Stimulated activated CD4-positive, alpha-beta T cell treated with anti-CD3 and anti-CD28 coated beads, Interleukin-1b, Interleukin-23, amount 100 ng/mL, for 4 hours (primary cell): ENCODE measurements at regions not wholly inside any gene's neighbourhood (a gene's known extent, or its start where the extent isn't known, plus 50 kb on each side); places are given as distances from the start of the nearest gene placed in this dataset.

Experiments
- DNase-seq, 2 donors: peaks; one replicate each; pipeline ENCODE4 v3.0.0-alpha.2; 2020; ENCODE audit warnings: low read depth in 2 of 2

DNA sequence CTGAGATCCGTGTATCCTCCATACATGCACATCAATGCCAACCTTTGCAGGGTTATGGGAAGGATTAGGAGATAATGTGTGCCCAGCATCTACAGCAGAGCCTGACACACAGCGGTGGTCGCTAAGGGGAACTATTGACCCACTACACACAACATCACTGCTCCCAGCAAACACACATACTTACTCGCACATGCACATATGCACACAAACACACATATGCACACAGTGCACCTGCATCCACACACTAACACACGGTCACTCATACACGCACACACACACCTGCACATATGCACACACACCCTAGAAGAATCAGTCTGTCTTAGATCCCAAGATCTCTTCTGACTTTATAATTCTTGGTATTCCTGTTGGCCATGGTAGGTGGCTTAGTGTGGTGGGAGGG lies 118.3 kb downstream of the GYPC start:
- no peak for DNase-seq

DNA sequence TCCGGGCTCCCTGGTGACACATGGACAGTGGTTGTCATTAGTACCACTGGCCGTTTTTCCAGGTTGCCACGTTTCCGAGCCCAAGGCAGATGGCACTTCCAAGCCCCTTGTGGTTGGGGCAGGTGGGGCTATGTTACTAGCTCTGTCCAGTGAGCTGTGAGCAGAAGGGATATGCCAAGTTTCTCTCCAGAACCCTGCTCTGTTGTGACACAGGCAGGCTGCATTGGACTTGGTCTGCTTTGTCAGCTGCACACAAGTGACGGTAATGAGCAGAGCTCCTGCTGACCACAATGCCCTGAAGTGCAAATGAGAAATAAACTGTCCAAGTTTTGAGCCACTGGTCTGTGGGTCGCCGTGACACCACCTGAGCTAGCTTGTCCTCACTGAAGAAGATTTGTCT lies 118.8 kb downstream of the GYPC start:
- DNase-seq: no peak

DNA sequence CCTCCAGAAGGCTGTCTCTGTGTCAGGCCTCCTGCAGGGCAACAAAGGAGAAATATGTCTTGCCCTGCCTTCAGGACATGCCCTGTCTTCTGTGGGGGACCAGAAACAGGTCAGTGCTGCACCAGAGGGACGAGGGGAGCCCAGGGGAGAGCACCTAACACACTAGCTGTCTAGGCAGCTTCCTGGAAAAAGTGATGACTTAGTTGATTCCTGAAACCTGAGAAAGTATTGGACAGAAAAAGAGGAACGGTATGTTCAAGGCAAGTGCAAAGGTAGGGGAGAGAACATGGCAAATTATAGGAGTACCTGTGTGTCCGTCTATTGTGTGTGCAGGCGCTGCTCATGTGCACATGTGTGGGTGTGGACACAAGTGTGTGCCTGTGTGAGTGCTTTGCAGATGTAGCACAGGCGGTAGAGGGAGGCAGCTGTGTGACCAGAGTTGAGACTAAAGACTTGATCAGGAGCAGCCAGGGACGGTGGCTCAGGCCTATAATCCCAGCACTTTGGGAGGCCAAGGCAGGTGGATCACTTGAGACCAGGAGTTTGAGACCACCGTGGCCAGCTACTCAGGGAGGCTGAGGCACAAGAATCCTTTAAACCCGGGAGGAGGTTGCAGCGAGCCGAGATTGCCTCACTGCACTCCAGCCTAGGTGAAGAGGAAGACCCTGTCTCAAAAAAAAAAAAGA lies 119.5 kb downstream of the GYPC start:
- DNase-seq: no peak

DNA sequence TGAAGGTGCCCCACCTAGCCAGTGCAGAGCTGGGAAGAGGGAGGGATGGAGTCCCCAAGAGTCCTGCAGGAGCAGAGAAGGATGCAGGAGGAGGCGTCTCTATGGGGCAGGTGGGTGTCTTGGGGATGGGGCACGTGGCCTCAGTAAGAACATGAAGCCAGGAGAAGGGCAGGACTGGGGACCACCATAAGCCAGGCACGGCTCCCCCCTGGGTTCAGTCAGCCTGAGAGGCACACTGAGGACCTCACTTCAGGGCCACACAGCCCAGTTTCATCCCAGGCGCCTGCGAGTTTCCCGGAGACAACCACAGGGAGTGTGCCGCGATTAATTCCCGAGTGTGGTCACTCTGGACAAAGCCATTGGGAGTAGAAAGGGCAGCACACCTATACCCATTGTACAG lies 120.3 kb downstream of the GYPC start:
- DNase-seq: no peak

DNA sequence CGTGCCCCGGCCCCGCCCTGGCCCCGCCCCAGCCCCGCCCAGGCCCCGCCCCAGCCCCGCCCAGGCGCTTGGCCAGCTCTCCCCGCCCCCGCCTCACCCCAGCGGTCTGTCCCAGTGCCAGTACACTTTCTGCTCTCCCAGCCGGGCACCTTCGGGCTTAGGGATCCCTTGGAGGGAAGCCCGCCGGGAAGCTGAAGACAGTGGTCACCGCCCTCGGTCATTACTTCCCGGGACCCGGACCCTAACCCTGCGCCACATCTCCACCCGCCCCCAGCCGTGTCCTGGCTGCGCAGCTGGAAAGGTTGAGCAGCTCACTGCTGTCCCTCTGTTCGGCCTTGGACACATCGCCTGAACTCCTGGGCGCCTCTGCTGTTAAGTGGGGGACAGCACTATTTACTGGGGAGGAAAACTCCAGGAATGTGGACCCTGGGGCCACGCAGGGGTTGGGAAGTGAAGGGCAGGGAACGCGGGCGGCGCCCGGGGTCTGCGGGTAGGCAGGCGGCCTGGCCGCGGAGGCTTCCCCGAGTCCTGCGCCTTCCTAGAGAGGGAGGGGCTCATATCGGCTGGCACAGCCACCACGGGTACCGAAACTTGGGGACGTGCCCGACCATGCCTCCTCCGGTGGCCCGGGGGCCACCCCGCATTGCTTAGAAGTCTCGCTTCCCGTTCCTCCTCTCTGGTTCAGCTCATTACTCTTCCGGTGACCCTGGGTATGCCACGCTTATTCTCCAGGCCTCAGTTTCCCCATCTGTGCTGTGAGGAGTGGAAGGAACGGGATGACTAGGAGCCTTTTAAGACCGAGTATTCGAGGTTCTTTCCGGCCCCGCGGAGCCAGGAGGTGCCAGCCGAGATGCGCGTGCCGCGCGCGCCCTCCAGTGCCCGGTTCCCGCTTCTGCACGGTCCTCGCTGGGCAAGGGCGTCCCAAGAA lies 121.0 kb downstream of the GYPC start:
- peak; percentile 75 to 76 for DNase-seq

DNA sequence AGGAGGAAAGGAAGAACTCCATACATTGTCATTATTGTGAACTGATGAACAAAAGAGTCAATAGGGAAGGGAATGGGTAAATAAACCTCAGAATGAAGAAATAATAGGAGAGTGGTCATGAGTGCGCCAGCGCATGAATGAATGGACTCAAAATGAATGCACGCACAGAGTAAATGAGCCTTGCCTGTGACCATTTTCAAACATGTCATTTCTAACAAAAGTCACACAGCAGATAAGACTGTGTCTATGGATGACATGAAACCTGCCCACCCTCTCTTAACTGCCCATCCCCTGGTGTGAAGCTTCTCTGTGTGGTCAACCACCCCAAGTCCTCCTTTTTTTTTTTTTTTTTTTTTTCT lies 121.1 kb upstream of the TEX51 start:
- DNase-seq: no peak

DNA sequence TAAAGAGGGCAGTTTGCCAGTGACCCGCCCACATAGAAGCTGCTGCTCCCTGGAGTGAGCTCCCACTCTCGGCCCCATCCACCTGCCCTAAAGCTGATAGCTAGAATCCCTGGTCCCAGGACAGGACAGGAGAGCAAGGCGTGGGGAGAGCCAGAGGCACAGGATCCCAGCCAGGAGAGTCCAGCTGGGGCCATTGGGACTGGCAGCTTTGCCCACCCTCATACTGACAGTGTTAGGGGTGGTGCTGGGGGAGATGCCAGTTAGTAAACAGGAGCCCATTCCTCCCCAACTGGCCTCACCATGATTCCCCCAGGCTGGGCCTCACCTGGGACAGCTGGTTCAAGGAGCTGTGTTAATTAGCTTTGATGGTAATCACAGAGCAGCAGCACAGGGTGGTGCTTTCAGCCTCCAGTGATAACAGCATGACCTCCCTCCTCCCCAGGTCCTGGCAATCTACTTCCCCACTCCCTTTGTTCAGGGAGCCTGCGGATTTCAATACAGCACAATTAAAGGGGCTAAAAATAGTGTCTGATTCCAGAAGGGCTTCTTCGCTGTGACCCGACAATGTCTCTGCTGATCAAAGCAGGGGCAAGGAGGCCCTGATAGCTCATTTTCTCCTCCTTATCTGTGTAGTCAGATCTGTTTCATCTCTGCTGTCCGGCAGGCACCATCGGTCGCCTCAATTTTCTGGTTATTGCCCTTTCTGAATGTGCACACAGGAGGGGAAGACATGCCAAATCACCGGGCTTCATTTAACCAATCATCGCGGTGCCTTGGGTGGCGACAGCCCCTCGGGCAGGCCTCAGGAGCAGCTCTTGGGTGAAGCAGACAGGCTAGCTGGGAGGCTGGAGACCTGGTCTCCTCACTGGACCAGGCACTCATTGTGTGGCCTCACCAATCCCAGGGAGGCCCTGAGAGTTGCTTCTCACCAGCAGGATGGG lies 119.9 kb upstream of the TEX51 start:
- DNase-seq: no peak

DNA sequence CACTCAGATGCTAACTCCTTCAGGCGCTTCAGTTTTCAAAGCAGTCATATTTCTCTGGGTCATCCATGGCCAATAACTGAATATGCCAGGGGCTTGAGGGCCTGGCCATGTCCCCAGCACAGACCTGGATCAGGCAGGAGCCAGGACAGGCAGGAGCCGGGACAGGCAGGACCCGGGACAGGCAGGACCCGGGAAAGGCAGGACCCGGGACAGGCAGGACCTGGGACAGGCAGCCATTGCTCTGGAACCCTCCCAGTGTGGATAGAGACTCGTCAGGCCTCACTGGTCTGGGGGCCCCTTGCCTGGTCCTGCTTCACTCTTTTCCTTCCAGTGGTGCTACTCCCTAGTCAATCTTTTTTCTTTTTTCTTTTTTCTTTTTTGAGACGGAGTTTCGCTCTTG lies 117.5 kb upstream of the TEX51 start:
- no peak for DNase-seq

DNA sequence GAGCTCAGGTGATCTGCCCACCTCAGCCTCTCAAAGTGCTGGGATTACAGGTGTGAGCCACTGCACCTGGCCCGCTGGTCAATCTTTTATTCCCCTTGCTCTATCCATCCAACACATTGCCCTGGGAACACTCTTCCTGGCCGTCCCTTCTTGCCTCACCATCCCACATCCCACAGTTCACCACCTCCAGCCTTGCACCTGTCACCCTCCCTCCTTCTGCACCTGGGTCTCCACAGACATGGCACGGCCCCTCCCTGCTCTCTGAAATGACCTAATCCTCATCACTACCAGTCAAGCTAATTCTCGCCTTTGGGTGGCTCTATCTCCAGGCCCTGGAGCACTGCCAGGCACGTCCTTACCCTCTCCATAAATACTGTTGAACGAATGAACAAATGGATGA lies 116.9 kb upstream of the TEX51 start:
- DNase-seq: no peak

DNA sequence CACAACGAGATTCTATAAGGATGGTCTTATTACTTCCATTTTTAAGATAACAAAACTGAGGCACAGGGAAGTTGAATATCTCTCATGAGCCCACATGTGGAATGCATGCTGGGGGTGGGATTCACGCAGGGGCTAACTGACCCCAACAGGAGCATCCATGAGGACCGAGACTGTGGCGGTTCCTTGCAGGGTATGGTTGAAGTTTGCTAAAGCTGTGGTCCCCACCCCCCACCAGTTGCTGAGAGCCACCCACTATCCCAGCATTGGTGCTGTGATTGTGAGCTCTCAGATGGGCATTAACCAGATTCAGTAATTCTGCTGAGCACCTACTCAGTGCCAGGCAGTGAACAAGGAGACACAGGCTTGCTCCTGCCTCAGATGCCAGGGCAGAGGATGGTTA lies 116.0 kb upstream of the TEX51 start:
- no peak for DNase-seq

DNA sequence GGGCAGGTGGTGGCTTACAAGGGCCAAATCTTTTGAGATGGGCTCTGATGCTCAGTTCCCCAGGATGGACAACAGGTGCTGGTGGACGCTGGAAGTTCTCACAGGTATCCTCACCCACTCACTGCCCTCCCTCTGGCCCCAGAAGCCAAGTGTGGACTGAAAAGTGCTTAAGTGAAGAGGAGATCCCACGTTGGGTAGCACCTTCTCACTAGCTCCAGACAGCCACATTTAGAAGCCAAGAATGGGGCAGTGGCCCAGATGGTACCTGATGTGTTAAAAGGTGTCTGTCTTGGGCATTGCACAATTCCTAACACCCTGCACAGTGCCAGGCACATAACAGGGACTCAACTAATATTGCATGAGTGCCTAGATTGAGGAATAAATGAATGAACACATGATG lies 115.3 kb upstream of the TEX51 start:
- no peak for DNase-seq

DNA sequence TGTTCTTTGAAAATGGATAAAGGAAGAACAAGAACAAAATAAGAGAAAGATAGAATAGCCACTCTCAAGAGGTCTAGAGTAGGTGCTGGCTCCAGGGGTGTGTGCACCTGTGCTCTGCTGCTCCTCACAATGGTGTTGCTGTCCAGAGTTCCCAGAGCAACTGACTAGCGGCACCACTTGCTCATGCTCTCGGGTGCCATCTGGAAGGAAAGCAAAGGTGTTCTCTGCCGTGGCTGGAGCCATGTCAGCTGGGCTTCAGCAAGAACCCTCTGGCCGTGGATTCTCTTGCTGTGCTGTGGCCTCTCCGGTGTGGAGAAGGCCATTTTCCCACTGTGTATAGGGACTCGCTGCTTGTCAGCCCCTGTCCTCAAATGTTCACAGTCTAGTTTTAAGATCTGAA lies 114.6 kb upstream of the TEX51 start:
- DNase-seq: no peak

DNA sequence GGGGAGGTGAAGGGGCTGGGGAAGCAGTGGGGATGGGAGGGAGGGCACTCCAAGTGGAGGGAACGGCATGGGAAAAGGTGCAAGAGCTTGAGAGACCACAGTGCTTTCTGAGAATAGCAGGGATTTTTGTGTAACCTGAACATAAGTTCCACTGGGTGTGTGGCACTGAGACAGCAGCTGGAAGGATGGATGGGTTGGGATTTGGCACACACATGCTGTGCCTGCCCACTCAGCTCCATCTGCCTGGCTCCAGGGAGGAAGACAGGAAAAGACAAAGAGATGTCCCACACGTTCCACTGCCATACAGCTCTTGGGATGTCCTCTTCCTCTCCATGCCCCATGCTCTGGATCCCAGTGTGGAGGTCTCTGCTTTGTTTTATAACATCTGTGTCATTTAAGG lies 114.1 kb upstream of the TEX51 start:
- no peak for DNase-seq

DNA sequence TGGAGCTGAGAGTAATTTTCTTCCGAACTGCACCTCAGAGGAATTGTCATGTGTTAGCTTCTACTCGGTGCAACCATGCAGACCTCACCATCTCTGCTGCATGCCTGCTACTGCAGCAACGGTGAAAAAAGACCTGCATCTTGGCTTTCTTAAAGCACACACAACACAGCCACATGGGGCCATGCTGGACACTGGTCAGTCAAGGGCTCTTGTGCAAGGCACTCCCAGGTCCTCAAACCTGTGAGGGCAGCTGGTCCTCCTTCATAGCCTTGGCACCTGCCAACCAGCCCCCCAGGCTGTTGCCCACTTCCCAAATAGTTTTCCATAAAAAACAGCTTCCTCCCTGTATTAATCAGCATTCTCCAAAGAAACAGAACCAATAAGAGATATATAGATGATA lies 113.5 kb upstream of the TEX51 start:
- DNase-seq: no peak

DNA sequence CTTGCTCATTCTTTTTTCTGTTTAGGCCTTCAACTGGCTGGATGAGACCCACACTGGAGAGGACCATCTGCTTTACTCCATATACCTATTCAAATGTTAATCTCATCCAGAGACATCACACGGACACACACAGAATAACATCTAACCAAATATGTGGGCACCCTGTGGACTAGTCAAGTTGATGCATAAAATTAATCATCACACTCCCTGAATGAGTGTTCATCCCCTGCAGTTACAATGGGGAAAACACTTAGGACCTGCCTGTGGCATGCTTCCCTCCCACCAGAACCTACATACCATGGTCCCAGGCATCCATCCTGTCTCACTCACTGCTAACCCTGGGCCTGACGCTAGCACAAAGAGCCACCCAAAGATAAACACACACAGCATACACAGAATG lies 112.8 kb upstream of the TEX51 start:
- DNase-seq: no peak

DNA sequence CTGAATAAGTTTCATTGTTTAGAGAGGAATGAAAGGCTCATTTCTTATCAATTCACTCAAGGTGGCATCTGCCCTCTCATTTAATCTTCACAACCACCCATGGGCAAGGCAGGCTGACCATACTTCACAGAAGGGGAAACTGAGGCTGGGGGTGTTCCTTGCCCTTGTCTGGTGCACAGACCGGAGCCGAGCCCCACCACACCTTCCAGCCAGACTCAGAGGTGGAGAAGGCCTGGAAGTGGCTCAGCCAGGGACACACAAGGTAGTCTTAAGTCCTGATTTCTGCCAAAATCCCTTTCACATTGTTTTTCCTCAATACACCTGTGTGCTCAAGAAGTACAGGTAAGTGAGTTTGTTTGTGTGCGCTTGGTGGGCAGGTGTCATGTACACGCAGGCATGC lies 111.9 kb upstream of the TEX51 start:
- DNase-seq: no peak

DNA sequence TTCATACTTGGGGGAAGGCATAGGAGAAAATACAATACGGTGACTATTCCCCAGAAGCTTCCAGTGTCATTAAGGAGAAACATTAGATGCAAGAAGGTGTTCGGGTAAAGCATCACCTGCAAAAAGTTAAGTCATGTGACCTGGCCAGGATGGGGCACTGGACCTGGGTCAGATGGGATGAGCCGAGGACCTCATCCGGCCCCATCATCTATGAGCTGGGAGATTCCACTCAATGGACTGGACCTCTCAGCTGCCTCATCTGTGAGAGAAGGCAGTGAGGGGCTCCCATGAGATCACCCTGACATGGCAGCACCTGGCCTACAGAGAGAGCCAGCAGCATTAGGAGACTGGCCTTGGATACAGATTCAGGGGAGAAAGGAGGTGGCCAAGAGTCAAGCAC lies 111.4 kb upstream of the TEX51 start:
- no peak for DNase-seq

DNA sequence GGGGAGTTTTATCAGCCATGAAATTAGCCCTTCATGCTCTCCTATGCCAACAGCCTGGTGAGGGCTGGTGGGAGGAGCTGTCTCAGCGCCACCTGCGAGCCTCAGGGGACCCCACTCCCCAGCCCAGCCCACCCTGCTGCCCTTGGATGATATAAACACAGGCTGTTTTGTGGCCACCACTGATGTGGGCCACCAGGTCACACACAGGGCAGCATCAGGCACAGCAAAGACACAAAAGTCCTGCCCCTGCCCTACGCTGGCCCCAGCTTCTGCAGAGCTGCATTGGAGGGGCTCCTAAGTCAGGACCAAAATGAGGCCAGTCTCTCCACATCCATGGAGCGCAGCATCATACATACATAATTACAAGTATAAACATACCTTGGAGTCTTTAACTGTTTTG lies 110.6 kb upstream of the TEX51 start:
- DNase-seq: no peak

DNA sequence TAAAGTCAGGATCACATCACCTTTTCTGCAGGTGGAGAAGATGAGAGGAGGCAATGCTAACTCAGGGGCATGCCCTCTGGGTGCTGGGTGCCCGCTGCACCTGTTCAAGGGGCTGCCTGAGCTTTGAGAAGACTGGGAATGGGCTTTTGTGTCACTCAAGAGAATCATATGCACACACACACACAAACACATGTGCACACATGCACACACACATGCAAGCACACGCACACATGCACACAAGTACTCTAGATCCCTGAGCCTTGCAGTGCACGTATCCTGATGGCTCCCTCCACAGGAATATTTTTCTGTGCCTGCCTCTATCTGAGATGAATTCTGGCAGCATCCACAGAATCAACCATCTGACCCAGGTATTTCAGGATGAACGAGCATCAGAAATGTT lies 110.0 kb upstream of the TEX51 start:
- no peak for DNase-seq

DNA sequence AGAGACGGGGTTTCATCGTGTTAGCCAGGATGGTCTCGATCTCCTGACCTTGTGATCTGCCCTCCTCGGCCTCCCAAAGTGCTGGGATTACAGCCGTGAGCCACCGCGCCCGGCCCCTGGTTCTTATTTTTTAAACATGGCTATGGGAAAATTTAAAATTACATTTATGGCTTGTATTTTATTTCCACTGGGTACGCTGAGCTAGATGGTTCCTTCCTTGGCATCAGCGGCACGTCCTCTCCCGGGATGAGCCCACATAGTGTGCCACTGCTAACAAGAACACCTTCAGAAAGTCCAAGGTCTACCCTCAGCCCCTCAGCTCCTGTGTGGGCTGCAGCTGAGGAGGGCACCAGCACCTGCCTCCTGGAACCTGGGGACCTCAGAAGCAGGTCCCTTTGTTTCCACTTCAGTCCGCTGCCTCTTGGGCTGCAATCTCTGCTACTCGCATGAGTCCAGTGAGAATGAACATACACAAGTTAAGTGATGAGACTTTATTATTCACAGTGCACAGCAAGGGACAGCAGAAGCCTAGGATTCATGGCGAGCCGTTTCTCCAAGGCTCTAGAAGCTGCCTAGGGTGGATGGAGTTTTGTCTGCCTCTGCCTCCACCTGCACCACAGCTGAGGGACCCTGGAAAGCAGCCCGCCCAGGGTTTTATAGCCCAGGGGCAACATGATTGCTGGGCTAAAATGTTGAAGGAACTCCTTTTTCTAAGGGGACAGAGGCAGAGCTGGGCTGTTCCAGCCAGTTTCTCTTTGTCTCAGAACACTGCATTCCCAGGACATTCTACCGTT lies 107.5 kb upstream of the TEX51 start:
- no peak for DNase-seq

DNA sequence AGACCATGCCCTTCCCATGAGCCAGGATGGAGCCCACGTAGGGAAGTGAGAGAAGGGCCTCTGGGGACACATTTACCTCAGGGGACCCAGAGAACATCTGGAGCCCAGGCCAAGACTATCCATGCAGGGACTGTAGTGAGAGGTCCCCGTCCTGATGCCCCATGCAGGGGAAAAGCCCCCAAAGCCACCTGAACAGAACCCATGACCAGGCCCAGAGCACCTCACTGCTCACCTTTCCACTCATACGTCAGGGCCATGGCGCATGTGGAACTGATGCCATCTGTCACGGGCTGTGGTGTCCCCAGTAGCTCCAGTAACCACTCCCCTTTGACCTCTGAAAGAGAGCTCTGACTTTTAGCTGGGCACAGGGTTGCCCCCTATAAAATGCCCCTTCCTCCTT lies 106.5 kb upstream of the TEX51 start:
- no peak for DNase-seq

DNA sequence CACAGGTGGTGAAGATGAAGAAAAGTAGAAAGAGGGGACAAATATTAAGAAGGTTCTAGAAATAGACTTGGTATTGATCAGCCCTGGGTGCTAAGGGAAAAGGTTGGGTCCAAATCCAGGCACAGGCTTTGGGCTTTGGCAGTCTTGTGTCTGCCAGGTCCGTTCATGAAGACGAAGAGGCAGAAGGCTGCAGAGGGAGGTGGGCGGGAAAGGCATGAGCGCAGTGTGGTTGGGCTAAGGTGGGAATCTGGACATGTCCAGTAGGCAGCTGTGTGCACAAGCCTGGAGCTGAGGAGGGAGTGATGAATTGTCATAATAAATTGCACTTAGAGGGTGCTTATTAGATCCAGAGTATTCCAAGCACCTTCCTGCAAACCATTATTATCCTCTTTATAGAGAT lies 105.7 kb upstream of the TEX51 start:
- DNase-seq: no peak
